GM18873 (cell line): ENCODE measurements at regions not wholly inside any gene's neighbourhood (a gene's known extent, or its start where the extent isn't known, plus 50 kb on each side); places are given as distances from the start of the nearest gene placed in this dataset.
"Not testable (repeated sequence)": the region's sequence is repeated elsewhere in the genome, so short reads cannot be mapped to it uniquely, and the experiment has no call there.

Source experiments
- ATAC-seq: cut with Tn5 transposase; IDR thresholded peaks from one replicate; pipeline ENCODE4 v1.9.1; 2021; ENCODE audit warnings: mild to moderate bottlenecking, moderate library complexity, moderate number of reproducible peaks; ENCODE audit not compliant: unreplicated experiment, low FRiP score

DNA sequence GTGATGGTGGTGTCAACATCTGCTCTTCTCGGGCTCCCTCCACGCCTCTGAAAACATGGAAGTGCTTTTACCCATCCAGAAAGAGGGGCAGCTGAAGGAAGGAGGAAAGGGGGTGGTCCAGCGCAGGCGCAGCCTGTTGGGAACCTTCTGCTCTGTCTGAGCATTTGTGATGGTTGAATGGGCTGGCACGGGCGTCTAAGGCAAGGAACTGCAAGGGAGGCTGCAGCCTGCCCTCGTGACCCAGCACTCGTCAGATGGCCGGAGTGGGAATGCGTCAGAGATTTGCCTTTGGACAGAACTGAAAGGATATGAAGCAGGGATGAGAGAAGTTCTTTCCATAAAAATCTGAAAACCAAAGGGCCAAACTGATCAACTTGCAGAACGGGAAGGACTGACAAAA is 62.3 kb upstream of the PLGLB2 start:
- not testable (repeated sequence) for ATAC-seq

DNA sequence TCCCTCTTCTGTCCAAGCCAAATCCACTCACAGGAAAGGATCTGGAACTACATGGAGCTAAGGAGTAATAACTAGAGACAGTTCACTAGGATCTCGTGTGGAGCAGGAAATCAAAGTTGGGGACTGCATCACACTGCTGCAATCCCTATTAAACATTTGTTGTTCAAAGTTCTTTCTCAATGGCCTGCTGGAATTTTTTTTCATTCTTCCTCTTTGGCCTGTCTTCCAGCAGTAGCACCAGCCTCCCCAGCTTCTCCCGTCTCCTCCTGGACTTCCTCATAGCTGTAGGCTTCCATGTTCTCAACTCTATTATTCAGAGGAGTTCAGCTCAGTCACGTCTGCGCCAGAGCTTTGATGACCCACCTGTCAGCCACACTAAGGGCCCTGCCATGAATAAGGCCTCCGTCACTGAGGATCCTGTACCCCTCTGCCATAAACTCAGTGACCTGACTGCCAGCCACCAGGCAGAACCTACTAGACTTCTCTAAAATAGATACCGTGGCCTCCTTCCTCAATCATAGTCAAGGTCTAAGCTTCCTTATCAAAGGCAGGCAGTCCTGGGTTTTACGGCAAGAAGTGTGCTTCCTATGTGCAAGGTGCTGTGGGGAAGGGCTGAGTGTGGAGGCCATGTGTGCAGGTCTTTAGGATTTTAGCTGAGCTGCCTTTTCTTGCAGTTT is 60.9 kb upstream of the PLGLB2 start:
- not testable (repeated sequence) for ATAC-seq

DNA sequence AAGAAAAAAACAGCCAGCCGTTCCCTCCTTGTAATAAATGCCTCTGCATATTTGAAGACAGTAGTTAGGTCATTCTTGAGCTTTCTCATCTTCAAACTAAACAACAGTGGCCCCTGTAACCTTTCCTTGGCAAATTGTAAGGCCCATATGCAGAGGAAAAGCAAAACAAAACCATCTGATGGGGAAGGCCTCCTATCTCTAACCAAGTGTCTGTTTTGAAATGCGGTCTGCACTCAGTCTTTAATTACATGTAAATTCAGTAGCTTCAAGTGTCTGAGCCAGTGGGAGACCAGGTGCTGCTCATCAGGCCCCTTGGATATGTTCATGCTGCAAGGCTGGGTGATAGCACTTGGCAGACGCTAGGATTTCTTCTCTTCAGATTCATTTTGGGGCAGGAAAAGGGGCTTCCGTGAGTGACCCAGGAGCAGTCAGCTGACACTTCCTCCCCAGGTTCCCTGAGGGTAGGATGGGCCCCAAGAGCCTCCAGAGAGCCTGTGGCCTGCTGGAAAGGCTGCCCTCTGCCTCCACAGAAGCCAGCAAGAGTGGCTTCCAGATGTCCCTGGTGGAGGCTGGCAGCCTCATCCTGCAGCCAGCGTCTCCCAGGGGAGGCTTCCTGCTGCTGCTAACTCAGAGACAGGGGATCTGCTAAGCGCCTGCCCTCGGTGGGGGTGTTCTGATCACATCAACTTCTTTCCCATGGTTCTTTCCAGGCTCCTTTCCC is 60.2 kb upstream of the PLGLB2 start:
- ATAC-seq, result not testable (repeated sequence)

DNA sequence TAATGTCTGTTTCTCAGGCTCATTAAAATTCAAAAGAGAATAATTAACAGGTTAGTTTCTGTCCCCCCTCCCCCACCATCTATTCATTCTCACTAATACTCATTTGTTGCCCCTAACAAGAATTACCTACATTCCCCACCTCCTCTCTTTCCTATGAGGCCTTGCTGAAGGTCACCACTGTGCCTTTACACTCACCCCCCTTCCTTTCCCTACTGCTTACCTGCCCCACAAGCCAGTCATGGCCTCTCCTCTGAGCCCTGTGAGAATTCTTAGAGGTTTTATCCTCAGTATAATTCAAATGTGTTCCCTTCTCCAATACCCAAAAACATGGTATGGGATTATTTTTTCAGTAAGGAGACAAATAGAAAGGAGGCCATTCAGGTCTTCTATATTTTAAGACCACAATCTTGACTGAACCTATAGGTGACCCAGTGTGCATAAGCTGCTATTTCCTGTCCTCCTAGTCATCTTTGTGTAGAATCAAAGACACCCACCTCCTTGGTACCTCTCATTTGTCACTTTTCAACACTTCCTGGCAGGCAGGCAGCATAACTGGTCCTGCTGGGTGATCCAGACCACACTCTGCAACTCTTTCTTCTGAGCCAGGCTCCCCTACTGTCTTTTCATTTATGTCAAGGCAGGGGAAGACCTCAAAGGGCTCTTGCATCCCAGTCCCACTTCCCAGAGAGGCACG is 55.8 kb upstream of the PLGLB2 start:
- ATAC-seq, result not testable (repeated sequence)

DNA sequence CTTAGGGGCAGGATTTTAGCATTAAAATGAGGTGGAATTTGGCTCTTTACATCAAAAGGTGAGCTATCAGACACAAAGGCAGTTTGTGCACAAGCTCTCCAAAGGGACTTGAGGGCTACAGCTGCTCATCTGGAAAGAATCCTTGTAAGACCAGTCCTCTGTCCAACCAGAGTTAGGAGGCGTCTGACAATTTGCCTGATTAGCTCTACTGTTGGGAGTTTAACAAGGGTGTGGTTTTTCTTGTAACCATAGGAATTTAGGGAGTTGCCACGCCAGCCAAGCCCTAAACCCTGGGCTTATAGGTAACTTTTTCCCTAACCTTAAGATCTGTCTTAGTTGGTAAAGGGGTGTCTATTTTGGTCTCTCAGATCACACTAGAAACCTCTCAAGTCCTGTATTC is 55.0 kb upstream of the PLGLB2 start:
- not testable (repeated sequence) for ATAC-seq

DNA sequence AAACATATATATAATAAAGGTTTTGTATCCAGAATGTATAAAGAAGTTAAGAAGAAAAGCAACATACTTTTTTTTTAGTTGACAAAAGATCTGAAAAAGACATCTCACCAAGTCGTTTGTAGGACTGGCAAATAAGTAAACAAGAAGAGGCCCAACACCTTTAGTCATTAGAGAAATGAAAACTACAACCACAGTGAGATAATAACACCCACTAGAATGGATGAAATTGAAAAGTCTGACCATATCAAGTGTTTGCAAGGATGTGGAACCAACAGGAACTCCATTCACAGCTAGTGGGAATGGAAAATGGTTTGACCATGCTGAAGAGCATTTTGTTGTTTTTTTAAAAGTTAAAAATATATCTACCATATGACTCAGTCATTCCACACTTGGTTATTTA is 54.0 kb upstream of the PLGLB2 start:
- not testable (repeated sequence) for ATAC-seq

DNA sequence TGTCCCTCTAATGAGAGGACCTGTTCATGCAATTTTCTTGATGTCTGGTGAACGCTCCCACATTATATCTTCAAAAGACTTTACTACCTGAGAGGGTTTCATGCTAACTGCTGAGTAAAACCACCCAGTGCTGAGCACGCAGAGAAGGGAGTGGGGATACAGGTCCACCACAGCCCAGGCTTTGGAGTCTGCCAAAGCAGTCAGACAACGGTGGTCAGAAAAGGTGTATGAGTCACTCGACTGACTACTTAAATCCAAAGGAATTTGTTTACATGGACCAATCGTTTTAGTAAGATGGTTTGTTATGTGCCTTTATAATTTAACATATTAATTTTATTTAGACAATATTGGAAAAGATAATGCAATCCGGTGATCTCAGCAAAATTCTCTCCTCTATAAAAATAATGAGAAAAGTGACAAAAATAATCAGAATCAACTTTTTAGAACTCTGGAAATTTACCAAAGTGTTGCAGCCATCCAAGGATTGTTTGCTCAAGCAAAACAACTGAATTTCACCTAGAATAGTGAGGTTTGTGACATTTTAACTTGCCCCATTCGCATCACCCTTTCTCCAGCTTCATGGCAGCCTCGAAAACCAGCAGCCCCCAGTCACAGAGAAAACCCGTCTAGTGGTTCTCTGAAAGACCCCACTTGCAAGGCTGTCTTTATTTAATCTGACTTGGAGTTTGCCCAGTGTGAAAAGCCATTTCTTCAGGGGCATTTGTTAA is 52.1 kb upstream of the PLGLB2 start:
- not testable (repeated sequence) for ATAC-seq
